ENCODE measurements at regions not wholly inside any gene's neighbourhood (a gene's known extent, or its start where the extent isn't known, plus 50 kb on each side); places are given as distances from the start of the nearest gene placed in this dataset.

DNA sequence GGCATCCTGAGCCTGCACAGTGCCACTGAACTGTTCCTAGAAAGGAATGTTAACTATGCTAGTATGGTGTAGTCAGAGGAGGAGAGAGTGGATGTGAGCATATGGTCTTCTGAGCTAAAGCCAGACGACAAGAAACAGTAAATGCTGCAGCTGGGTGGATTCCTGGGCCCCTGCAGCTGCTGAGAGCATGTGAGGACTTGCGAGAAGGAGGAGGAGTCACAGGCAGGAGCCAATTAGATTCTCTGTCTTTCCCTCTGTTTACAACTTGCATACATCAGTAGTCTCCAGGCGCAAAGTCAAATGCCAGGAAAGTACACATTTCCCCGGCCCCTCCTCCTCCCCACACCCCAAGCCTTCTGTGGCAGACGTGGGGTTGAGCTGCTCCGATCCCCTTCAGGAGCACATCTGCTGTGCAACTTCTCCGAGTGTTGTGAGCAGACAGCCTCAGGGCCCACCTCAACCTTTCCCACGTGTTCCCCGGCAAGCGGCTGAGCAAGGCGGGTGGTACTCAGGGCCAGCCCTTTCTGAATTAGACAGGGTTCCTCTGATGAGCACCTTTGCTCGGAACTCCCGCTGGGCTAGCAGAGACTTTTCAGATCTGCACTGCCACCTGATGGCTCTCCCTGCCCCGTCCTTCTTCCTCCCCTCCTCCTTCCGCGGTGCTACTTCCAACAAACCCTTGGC, 108.7 kb upstream of the ATP6AP2 start:
- TF ChIP-seq, protein P1, sequence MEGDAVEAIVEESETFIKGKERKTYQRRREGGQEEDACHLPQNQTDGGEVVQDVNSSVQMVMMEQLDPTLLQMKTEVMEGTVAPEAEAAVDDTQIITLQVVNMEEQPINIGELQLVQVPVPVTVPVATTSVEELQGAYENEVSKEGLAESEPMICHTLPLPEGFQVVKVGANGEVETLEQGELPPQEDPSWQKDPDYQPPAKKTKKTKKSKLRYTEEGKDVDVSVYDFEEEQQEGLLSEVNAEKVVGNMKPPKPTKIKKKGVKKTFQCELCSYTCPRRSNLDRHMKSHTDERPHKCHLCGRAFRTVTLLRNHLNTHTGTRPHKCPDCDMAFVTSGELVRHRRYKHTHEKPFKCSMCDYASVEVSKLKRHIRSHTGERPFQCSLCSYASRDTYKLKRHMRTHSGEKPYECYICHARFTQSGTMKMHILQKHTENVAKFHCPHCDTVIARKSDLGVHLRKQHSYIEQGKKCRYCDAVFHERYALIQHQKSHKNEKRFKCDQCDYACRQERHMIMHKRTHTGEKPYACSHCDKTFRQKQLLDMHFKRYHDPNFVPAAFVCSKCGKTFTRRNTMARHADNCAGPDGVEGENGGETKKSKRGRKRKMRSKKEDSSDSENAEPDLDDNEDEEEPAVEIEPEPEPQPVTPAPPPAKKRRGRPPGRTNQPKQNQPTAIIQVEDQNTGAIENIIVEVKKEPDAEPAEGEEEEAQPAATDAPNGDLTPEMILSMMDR (IDR thresholded peaks at IDR 0.05), result no peak
- TF ChIP-seq POLR2A (IDR thresholded peaks at IDR 0.05), result no peak
